ENCODE measurements at regions not wholly inside any gene's neighbourhood (a gene's known extent, or its start where the extent isn't known, plus 50 kb on each side); places are given as distances from the start of the nearest gene placed in this dataset.

- DNase-seq = no peak
These were observed 744.0 kb upstream of the MAP3K7 start for GRCh38 chr6:91330896-91331295.

DNA sequence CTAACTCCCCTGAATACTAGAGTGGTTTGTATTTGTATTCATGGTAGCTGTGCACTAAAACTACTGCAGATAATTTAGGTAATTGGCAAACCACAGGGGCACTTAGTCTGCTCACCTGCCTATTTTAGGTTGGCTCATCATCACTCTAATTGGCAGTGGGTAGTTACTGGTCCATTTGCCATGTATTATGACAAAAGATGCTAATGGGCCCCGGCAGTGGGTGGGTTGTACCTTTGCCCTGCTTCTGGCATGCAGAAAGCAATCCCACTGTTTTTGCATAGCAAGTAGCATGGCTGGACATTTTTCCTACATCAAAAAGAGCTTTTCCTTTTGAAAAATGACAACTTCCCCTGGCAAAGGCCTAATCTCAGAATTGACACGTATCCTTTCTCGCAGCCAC is 741.4 kb upstream of the MAP3K7 start:
- no peak for DNase-seq

DNA sequence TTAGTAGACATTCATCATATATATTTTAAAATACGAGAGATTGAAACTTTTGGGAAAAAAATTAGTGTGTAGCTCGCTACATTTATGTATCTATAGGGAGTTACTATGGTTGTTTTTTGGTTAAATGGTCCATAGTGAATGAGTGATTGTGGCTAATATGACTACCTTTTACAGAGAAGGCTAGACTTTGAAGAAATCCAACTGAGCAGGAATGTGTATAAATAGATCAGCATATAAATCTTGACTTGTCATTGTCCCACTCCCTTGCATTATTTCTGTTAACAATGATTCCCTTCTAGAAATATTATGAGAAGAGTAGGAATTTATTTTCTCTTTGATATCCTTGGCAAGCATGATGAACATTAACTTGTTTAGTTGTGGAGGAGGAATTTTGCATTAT is 737.8 kb upstream of the MAP3K7 start:
- no peak for DNase-seq

GRCh38 chr6:91317984-91318383 is 731.1 kb upstream of the MAP3K7 start:
- DNase-seq = no peak

DNA sequence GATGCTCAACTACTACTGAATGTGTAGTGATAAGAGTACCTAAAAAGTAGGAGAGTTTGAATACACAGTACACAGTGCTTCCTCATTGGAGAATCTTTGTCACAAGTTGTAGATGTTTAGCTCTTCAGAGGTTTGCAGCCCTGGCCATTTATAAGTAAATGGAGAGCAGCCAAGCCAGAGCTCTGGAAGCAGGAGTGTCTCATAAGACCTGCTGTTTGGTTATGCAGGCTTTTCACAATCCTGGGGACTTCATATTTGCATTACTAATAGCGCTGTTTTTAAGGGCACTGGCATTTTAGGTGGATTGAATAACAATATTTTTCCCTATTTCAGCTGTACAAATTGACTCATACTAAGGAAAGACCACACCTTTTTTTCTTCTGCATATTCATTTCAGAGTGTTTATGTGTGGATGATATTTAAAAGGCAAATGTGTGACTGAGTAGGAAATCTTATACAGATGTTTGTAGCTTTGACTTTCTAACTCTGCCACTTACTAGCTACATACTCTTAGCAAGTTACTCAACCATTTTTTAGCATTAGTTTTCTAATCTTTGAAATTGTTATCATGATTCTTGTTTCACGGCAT is 730.5 kb upstream of the MAP3K7 start:
- no peak for DNase-seq

GRCh38 chr6:91310178-91310577 is 723.3 kb upstream of the MAP3K7 start:
- no peak for DNase-seq

GRCh38 chr6:91305755-91306154 is 718.9 kb upstream of the MAP3K7 start:
- no peak for DNase-seq

DNA sequence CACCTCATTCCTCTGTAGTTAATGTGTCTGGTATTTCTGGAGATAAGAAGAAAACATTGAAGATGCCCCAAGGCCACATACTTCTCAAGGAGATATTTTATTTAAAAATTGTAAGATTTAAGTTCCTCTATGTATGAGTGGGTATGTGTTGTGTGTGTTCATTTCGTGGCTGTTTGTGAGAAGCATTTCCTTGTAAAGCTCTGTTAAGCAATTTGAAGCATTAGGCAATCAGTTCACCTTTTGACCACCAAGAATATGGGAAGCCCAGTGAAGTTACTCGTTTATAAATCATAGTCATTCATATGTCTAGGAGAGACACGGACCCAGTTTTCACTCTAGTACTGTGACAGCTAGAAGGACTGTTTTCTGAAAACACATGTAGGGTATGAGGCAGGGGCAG is 717.6 kb upstream of the MAP3K7 start:
- no peak for DNase-seq

- no peak for DNase-seq
These were observed 716.5 kb upstream of the MAP3K7 start for GRCh38 chr6:91303326-91303725.

- no peak for DNase-seq
These were observed 712.9 kb upstream of the MAP3K7 start for GRCh38 chr6:91299544-91300491.

DNA sequence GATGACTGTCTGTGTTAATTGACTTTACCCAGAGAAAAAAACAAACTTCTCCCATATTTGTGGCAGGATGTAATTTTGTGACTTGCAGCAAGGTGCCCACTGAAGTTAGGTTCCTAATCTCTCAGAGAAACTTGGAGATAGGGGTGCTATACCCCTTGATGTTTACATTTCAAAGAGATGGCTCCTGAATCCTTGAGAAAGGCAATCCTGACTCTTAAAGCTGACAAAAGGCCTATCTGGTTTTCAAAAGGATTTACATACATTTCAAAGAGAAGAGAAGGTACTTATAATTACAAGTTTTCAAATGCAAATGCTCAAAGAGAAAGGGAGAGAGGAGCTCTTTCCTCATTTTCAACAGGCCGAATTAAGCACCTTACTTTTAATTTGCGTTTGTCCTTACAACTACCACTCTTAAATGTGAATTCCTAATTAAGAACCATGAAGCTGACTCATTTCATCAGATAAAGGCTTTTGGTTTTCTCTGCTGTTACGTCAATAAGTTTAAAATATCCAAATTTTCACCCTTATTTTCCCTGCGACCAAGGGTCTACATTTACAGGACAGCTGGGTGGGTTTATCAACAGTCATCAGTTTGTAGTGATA is 711.8 kb upstream of the MAP3K7 start:
- DNase-seq = no peak

DNA sequence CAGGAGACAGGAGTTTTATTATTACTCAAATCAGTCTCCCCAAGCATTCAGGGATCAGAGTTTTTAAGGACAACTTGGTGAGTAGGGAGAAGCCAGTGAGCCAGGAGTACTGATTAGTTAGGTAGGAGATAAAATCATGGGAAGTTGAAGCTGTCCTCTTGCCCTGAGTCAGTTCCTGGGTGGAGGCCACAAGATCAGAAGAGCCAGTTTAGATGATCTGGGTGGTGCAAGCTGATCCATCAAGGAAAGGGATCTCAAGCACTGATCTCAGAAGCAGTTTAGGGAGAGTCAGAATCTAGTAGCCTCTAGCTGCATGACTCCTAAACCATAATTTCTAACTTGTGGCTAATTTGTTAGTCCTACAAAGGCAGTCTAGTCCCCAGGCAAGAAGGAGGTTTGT is 706.5 kb upstream of the MAP3K7 start:
- no peak for DNase-seq

DNA sequence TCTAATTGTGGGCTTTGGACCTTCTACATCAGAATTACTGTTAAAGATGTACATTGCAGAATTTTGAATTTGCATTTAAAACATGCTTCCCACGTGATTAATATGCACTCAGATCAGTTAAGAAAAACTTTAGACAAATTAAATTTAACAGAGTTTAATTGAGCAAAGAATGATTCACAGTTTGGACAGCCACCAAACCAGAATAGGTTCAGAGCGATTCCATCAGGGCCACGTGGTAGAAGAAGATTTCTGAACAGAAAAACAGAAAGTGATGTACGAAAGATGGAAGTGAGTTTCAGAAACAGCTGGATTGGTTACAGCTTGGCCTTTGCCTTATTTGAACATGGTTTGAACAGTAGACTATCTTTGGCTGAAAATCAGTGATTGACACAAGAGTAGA is 704.2 kb upstream of the MAP3K7 start:
- DNase-seq = no peak

- peak in 6 of 58 donors; percentile 1 to 38 (median 2) for DNase-seq
These were observed 701.9 kb upstream of the MAP3K7 start for GRCh38 chr6:91288741-91289140.

- no peak for DNase-seq
These were observed 695.0 kb upstream of the MAP3K7 start for GRCh38 chr6:91281901-91282300.

DNA sequence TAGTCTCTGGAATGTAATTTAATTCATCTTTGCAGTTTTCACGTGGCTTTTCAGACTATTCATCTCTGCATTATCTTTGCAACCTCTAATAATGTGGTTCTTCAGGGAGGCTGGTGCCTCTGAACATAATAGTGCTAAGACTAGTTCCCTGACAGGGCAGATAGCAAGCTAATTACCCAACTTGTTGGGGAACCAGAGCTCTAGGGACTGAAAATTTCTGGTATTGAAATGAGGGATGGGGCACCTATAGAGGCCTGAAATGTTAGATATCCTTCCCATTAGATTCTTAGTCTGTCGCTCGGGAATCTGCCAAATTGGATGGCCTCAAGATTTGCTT is 693.6 kb upstream of the MAP3K7 start:
- no peak for DNase-seq

DNA sequence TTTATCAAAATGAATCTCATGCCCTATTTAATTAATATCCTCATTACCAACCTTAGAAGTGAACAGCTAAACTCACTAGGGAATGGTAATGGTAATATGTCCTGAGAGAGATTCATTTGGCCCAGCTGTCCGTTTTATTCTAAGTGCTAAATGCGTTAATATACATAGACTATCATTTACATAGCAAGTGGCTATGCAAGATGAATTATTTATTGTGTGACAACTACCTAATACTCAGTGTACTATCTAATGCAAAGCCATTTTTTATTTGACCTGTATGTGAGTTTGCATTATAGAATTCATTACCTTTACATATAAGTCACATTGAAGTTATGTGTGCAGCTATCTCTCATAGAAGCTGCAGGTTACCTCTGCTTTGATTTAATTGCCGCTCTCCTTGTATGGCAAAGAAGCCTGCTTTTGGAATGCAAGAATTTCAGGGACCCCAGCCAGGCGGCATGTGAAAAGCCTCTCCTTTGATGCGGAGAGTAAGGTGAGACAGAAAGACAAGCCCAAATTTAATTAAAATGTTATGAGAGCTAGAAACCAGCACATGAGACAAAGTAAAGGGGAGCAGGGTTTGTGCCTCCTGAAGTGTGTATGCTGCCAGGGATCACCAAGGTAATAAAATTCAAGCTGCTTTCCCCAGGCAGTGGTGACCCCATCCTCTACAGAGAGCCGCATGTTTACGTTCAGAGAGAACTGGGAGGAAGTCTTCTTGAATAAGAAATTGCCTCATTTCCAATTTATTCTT is 693.0 kb upstream of the MAP3K7 start:
- DNase-seq = no peak

DNA sequence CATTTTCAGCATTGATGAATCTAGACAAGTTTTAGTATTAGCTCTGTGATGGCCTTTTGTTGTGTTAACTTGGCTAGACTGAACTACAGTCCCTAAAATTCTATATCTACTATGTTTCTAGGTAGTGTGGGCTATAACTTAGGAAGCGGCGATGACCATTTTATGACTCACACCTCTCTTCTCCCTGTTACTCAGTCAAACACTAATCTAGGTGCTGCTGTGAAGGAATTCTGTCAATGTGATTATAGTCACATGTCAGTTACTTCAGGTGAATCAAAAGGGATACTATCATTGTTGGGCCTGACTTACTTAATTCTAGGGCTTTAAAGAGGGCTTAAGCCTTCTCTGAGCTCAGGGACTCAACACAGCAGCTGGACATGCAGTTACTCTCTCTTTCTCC is 691.5 kb upstream of the MAP3K7 start:
- no peak for DNase-seq

- DNase-seq = no peak
These were observed 689.4 kb upstream of the MAP3K7 start for GRCh38 chr6:91276315-91276714.

DNA sequence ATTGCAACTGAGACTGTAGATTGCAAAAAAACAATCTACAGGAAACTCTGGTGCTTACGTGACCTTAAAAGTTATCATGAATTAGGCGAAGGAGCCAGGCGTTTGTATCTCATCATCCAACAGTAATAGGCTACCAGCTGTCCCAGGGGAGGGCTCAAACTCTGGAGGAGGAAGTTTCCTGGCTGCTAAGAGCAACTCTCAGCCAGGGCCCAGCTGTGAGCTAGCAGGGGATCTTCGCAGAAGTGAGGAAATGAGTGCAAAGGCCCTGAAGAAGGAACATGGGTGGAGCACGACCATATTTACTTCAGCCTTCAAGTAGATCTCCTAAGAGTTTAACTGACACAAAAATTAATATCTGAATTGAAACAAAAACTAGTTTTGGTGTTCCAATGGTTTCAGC is 686.9 kb upstream of the MAP3K7 start:
- DNase-seq = no peak

- DNase-seq = no peak
These were observed 684.9 kb upstream of the MAP3K7 start for GRCh38 chr6:91271807-91272206.

DNA sequence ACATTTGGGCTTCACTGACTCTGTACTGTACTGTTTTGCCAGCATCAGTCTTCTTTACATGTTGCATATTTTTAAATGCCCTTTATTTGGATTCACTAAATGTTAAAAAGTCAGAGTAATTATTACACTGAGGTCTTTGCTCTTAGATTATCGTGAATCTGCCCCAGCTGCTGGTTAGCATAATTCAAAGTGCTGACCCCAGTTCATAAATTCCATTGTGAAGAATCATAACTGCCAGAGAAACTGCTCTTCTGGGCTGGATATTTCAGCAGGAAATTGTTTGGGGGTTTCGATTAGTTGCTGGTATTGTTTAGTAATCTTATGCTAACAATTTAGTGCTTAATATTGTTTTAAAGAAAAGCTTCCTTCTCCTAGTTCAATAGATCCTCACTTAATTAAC is 682.1 kb upstream of the MAP3K7 start:
- no peak for DNase-seq

All from anterior cingulate cortex (tissue), 58 donors.